Heart left ventricle (tissue), 16 donors: ENCODE measurements at regions not wholly inside any gene's neighbourhood (a gene's known extent, or its start where the extent isn't known, plus 50 kb on each side); places are given as distances from the start of the nearest gene placed in this dataset.

Source experiments
- ATAC-seq, 4 donors: fragments of 200-7000 bp; cut with Tn5 transposase; one replicate each; pipeline ENCODE4 v1.9.1; 2020 to 2022; ENCODE audit warnings: moderate library complexity in 4 of 4, mild to moderate bottlenecking in 3 of 4, moderate number of reproducible peaks in 1 of 4
- DNase-seq, 5 donors: peaks; one replicate each; pipeline ENCODE4 v3.0.0-alpha.2; 2020
- H3K27ac ChIP-seq, 12 donors: fragments of 200-600 bp; sonication (generic) in 4 of 12; one replicate each; pipeline versions ENCODE4 v1.5.0 to v1.8.0; 2016 to 2022; ENCODE audit warnings: mild to moderate bottlenecking in 2 of 12
- H3K27me3 ChIP-seq, 9 donors: fragments of 200-600 bp; sonication (generic) in 2 of 9; one replicate each; pipeline versions ENCODE4 v1.5.1 to v1.8.0; 2016 to 2022; ENCODE audit warnings: mild to moderate bottlenecking in 3 of 9
- H3K36me3 ChIP-seq, 9 donors: fragments of 200-600 bp; sonication (generic) in 2 of 9; one replicate each; pipeline versions ENCODE4 v1.5.0 to v1.8.0; 2018 to 2022; ENCODE audit warnings: mild to moderate bottlenecking in 2 of 9
- H3K4me1 ChIP-seq, 12 donors: fragments of 200-600 bp; sonication (generic) in 4 of 12; one replicate each; pipeline versions ENCODE4 v1.5.0 to v1.8.0; 2016 to 2022; ENCODE audit warnings: mild to moderate bottlenecking in 3 of 12
- H3K4me3 ChIP-seq, 12 donors: fragments of 200-600 bp; sonication (generic) in 4 of 12; one replicate each; pipeline versions ENCODE4 v1.5.0 to v1.8.0; 2017 to 2022; ENCODE audit warnings: mild to moderate bottlenecking in 9 of 12, moderate library complexity in 4 of 12
- H3K9me3 ChIP-seq, 12 donors: fragments of 200-600 bp; sonication (generic) in 4 of 12; one replicate each; pipeline versions ENCODE4 v1.5.0 to v1.8.0; 2016 to 2022; ENCODE audit warnings: mild to moderate bottlenecking in 1 of 12
- CTCF ChIP-seq, 12 donors: fragments of 200-600 bp; sonication (generic) in 4 of 12; IDR thresholded peaks; one replicate each; pipeline versions ENCODE4 v1.5.0 to v1.8.0; 2018 to 2022; ENCODE audit warnings: antibody characterized with exemption in 12 of 12, mild to moderate bottlenecking in 5 of 12
- POLR2A ChIP-seq, 2 donors: fragments of 450-650 bp; IDR thresholded peaks; one replicate each; pipeline ENCODE4 v1.6.1; 2017; ENCODE audit warnings: antibody characterized with exemption in 2 of 2, mild to moderate bottlenecking in 2 of 2, moderate library complexity in 2 of 2
- WGBS, 4 donors: extraction: QIAGEN DNeasy Blood & Tissue Kit in 2 of 4; methylation state at CpG; one replicate each; pipeline versions ENCODE4 v1.1.5 to v1.1.7; 2013 to 2018; 5-methylcytosine and 5-hydroxymethylcytosine counted together
- intact Hi-C, 10 donors: fragments of 100-400 bp; cut with DNase I; formaldehyde crosslinking; loops; one replicate each; pipeline versions ENCODE4 v1.11.1 to v1.14.2; 2022
- donor health status: ischemic (EF 13 %, LVEDD 7.1; RV severe dilation, severe dysfunction).
- donor health status: healthy with polysubstance abuse.
- donor health status: DM: no; HTN: yes; CAD: no.
- donor health status: DM: no; HTN: no; CAD: no.
- donor health status: ischemic (EF 25% LVEDD 6.9; RV normal size, moderate dysfunction).
- donor health status: ischemic (EF 25% LVEDD 5.7; RV mildly dilated, moderate dysfunction).
- donor health status: healthy.
- donor health status: DM: yes; HTN: yes; CAD: no.
- donor health status: ischemic (EF 35%, LVEDD 5.7; RV mildly dilated, moderate dysfunction).
- donor health status: nonischemic (EF 11% LVEDD 7.7; RV severe dilation, severe dysfunction).
- donor health status: DM: yes; HTN: yes; CAD: no.
- donor health status: PGD.
- donor health status: ischemic (EF 29% LVEDD 5.4; RV normal size, mild dysfunction).
- donor health status: nonischemic (EF 23%, LVEDD 6.1; RV moderate dilation, normal function).

GRCh38 chr5:116663081-116663480 is 88.5 kb upstream of the SEMA6A start:
- no peak for TF ChIP-seq CTCF (IDR thresholded peaks at IDR 0.05)
- TF ChIP-seq POLR2A (IDR thresholded peaks at IDR 0.05), result no peak
- Histone ChIP-seq H3K4me3 (no peak overlapping the region), H3K27me3 (no peaks in the 10 kb centered on the region), H3K4me1 (no peaks in the 10 kb centered on the region), H3K36me3 (no peaks in the 10 kb centered on the region), H3K27ac (no peak overlapping the region), H3K9me3 (peaks cover 0 to 16% (median 3%) of the 10 kb centered on the region in 12 donors)
- 65 to 71% (median 69%) methylated on average over 1 of the region's 1 CpG for WGBS, 4 donors
- intact Hi-C loops, result loop anchor here in 1 of 10 donors (10.0 kb wide), 1 partner anchor 472 kb away; no protein-coding TSS in a partner anchor
- no peak for DNase-seq
- no peak for ATAC-seq

- no peaks in the 10 kb centered on the region for H3K4me1 ChIP-seq
- H3K27ac ChIP-seq, result no peak overlapping the region
- ATAC-seq (no peak), DNase-seq (no peak)
- no peaks in the 10 kb centered on the region for H3K36me3 ChIP-seq
- no peak overlapping the region for H3K4me3 ChIP-seq
- intact Hi-C loops, result loop anchor here in 1 of 10 donors (10.0 kb wide), 1 partner anchor 473 kb away; no protein-coding TSS in a partner anchor
- TF ChIP-seq POLR2A (IDR thresholded peaks at IDR 0.05), result no peak
- TF ChIP-seq CTCF (IDR thresholded peaks at IDR 0.05), result no peak
- H3K9me3 ChIP-seq, result peaks cover 0 to 16% (median 3%) of the 10 kb centered on the region in 12 donors
- WGBS, 4 donors, result 50 to 88% (median 79%) methylated on average over 2 to 4 of the region's 4 CpGs
- no peaks in the 10 kb centered on the region for H3K27me3 ChIP-seq
Observed at GRCh38 chr5:116661419-116661818, 86.8 kb upstream of the SEMA6A start.

- TF ChIP-seq CTCF (IDR thresholded peaks at IDR 0.05) (no peak), POLR2A (IDR thresholded peaks at IDR 0.05) (no peak)
- no peak for ATAC-seq
- H3K9me3 ChIP-seq, result peaks cover 0 to 16% (median 3%) of the 10 kb centered on the region in 12 donors
- H3K27ac ChIP-seq, result no peak overlapping the region
- DNase-seq, result no peak
- no peak overlapping the region for H3K4me3 ChIP-seq
- intact Hi-C loops, result loop anchor here in 1 of 10 donors (10.0 kb wide), 1 partner anchor 474 kb away; no protein-coding TSS in a partner anchor
- H3K27me3 ChIP-seq, result no peaks in the 10 kb centered on the region
- no peaks in the 10 kb centered on the region for H3K36me3 ChIP-seq
- no peaks in the 10 kb centered on the region for H3K4me1 ChIP-seq
- WGBS, 4 donors, result 91 to 100% (median 94%) methylated on average over 4 to 5 of the region's 5 CpGs
Observed at GRCh38 chr5:116660929-116661328, 86.3 kb upstream of the SEMA6A start.

- intact Hi-C loops, result no loop called here
- TF ChIP-seq CTCF (IDR thresholded peaks at IDR 0.05) (no peak), POLR2A (IDR thresholded peaks at IDR 0.05) (no peak)
- 62 to 75% (median 66%) methylated on average over 1 of the region's 1 CpG for WGBS, 4 donors
- DNase-seq (no peak), ATAC-seq (no peak)
- Histone ChIP-seq H3K4me3 (no peak overlapping the region), H3K27ac (no peak overlapping the region), H3K9me3 (peaks cover 0 to 16% (median 3%) of the 10 kb centered on the region in 12 donors), H3K36me3 (no peaks in the 10 kb centered on the region), H3K27me3 (no peaks in the 10 kb centered on the region), H3K4me1 (no peaks in the 10 kb centered on the region)
Observed at GRCh38 chr5:116658830-116659229, 84.2 kb upstream of the SEMA6A start.
